HG02970 (cell line): ENCODE measurements at regions not wholly inside any gene's neighbourhood (a gene's known extent, or its start where the extent isn't known, plus 50 kb on each side); places are given as distances from the start of the nearest gene placed in this dataset.
"Not testable (repeated sequence)": the region's sequence is repeated elsewhere in the genome, so short reads cannot be mapped to it uniquely, and the experiment has no call there.

Experiments used
- ATAC-seq: cut with Tn5 transposase; IDR thresholded peaks from one replicate; pipeline ENCODE4 v1.9.1; 2021; ENCODE audit warnings: mild to moderate bottlenecking, moderate library complexity, moderate number of reproducible peaks; ENCODE audit not compliant: unreplicated experiment, low FRiP score

- ATAC-seq: no peak
Observed at GRCh38 chr7:17552952-17553351, 254.5 kb downstream of the AHR start.

- no peak for ATAC-seq
Observed at GRCh38 chr7:17554341-17555015, 256.0 kb downstream of the AHR start.

- no peak for ATAC-seq
Observed at GRCh38 chr7:17556247-17556956, 257.9 kb downstream of the AHR start.

GRCh38 chr7:17557251-17557671 lies 258.8 kb downstream of the AHR start:
- ATAC-seq: no peak

- ATAC-seq: no peak
Observed at GRCh38 chr7:17558135-17558534, 259.7 kb downstream of the AHR start.

- ATAC-seq: no peak
Observed at GRCh38 chr7:17558558-17559332, 260.3 kb downstream of the AHR start.

- ATAC-seq: no peak
Observed at GRCh38 chr7:17559388-17559787, 260.9 kb downstream of the AHR start.

GRCh38 chr7:17560516-17560915 lies 262.1 kb downstream of the AHR start:
- ATAC-seq: no peak

GRCh38 chr7:17560966-17561365 lies 262.5 kb downstream of the AHR start:
- no peak for ATAC-seq

- ATAC-seq: no peak
Observed at GRCh38 chr7:17564678-17565212, 266.3 kb downstream of the AHR start.

- ATAC-seq: no peak
Observed at GRCh38 chr7:17580141-17580540, 281.7 kb downstream of the AHR start.

- ATAC-seq: no peak
Observed at GRCh38 chr7:17580856-17581255, 282.4 kb downstream of the AHR start.

- ATAC-seq: no peak
Observed at GRCh38 chr7:17581301-17581700, 282.8 kb downstream of the AHR start.

- not testable (repeated sequence) for ATAC-seq
Observed at GRCh38 chr7:17582696-17583095, 284.2 kb downstream of the AHR start.

GRCh38 chr7:17583786-17584185 lies 285.3 kb downstream of the AHR start:
- no peak for ATAC-seq

GRCh38 chr7:17584822-17585221 lies 286.4 kb downstream of the AHR start:
- ATAC-seq: no peak

GRCh38 chr7:17586711-17587110 lies 288.3 kb downstream of the AHR start:
- no peak for ATAC-seq

GRCh38 chr7:17588730-17589129 lies 290.3 kb downstream of the AHR start:
- no peak for ATAC-seq

GRCh38 chr7:17589671-17590070 lies 291.2 kb downstream of the AHR start:
- no peak for ATAC-seq

- no peak for ATAC-seq
Observed at GRCh38 chr7:17590221-17590620, 291.8 kb downstream of the AHR start.

GRCh38 chr7:17593819-17594419 lies 295.5 kb downstream of the AHR start:
- ATAC-seq: no peak
